ENCODE measurements at regions not wholly inside any gene's neighbourhood (a gene's known extent, or its start where the extent isn't known, plus 50 kb on each side); places are given as distances from the start of the nearest gene placed in this dataset.

- TF ChIP-seq CEBPB (IDR thresholded peaks at IDR 0.05) (no peak), YY1 (IDR thresholded peaks at IDR 0.05; ENCODE audit: low read depth) (no peak), EGR1 (IDR thresholded peaks at IDR 0.05) (no peak), EP300 (IDR thresholded peaks at IDR 0.05; ENCODE audit: borderline replicate concordance) (no peak), RAD21 (IDR thresholded peaks at IDR 0.05; ENCODE audit: low read depth) (no peak), TEAD4 (IDR thresholded peaks at IDR 0.05) (no peak), FOXM1 (IDR thresholded peaks at IDR 0.05; ENCODE audit: borderline replicate concordance, low read depth) (no peak), TCF12 (IDR thresholded peaks at IDR 0.05; ENCODE audit: low read depth) (no peak), NFIC (IDR thresholded peaks at IDR 0.05) (no peak)
- TF ChIP-seq, protein P1, sequence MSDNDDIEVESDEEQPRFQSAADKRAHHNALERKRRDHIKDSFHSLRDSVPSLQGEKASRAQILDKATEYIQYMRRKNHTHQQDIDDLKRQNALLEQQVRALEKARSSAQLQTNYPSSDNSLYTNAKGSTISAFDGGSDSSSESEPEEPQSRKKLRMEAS (IDR thresholded peaks at IDR 0.05): no peak
Measured at GRCh38 chr17:70995997-70996396, 826.7 kb downstream of the KCNJ2 start.
